ENCODE measurements at regions not wholly inside any gene's neighbourhood (a gene's known extent, or its start where the extent isn't known, plus 50 kb on each side); places are given as distances from the start of the nearest gene placed in this dataset.

- ATAC-seq (no peak), DNase-seq (no peak)
- intact Hi-C loops (cut with DNase I, micrococcal nuclease): no loop called here
Observed at GRCh38 chr6:71171497-71172070, 117.0 kb upstream of the OGFRL1 start.

- intact Hi-C loops (cut with DNase I, micrococcal nuclease): no loop called here
- DNase-seq: no peak
- no peak for ATAC-seq
Observed at GRCh38 chr6:71179249-71179885, 109.2 kb upstream of the OGFRL1 start.

GRCh38 chr6:71181565-71181964, 107.0 kb upstream of the OGFRL1 start:
- ATAC-seq (no peak), DNase-seq (no peak)
- intact Hi-C loops (cut with DNase I, micrococcal nuclease): loop anchor here in 1 of 2 donors (10.0 kb wide), 1 partner anchor 163 kb away; no protein-coding TSS in a partner anchor

- no peak for ATAC-seq
- intact Hi-C loops (cut with DNase I, micrococcal nuclease): loop anchor here in 1 of 2 donors (10.0 kb wide), 1 partner anchor 158 kb away; no protein-coding TSS in a partner anchor
- DNase-seq: no peak
Observed at GRCh38 chr6:71187141-71187540, 101.5 kb upstream of the OGFRL1 start.

GRCh38 chr6:71190809-71191208, 97.8 kb upstream of the OGFRL1 start:
- ATAC-seq (no peak), DNase-seq (no peak)
- intact Hi-C loops (cut with DNase I, micrococcal nuclease): no loop called here

- ATAC-seq: no peak
- no peak for DNase-seq
- intact Hi-C loops (cut with DNase I, micrococcal nuclease): no loop called here
Observed at GRCh38 chr6:71194724-71195123, 93.9 kb upstream of the OGFRL1 start.

GRCh38 chr6:71197267-71197666, 91.3 kb upstream of the OGFRL1 start:
- intact Hi-C loops (cut with DNase I, micrococcal nuclease): no loop called here
- DNase-seq (no peak), ATAC-seq (no peak)

GRCh38 chr6:71197780-71198179, 90.8 kb upstream of the OGFRL1 start:
- no peak for DNase-seq
- intact Hi-C loops (cut with DNase I, micrococcal nuclease): no loop called here
- ATAC-seq: no peak

- no peak for ATAC-seq
- no peak for DNase-seq
- intact Hi-C loops (cut with DNase I, micrococcal nuclease): no loop called here
Observed at GRCh38 chr6:71198908-71199307, 89.7 kb upstream of the OGFRL1 start.

- DNase-seq (no peak), ATAC-seq (no peak)
- intact Hi-C loops (cut with DNase I, micrococcal nuclease): no loop called here
Observed at GRCh38 chr6:71199736-71200135, 88.9 kb upstream of the OGFRL1 start.

GRCh38 chr6:71203206-71203605, 85.4 kb upstream of the OGFRL1 start:
- intact Hi-C loops (cut with DNase I, micrococcal nuclease): no loop called here
- no peak for DNase-seq
- no peak for ATAC-seq

- ATAC-seq (no peak), DNase-seq (no peak)
- intact Hi-C loops (cut with DNase I, micrococcal nuclease): no loop called here
Observed at GRCh38 chr6:71204741-71205140, 83.9 kb upstream of the OGFRL1 start.

- DNase-seq (no peak), ATAC-seq (no peak)
- intact Hi-C loops (cut with DNase I, micrococcal nuclease): no loop called here
Observed at GRCh38 chr6:71205336-71205956, 83.2 kb upstream of the OGFRL1 start.

GRCh38 chr6:71206089-71206488, 82.5 kb upstream of the OGFRL1 start:
- intact Hi-C loops (cut with DNase I, micrococcal nuclease): no loop called here
- no peak for ATAC-seq
- no peak for DNase-seq

GRCh38 chr6:71209206-71209605, 79.4 kb upstream of the OGFRL1 start:
- intact Hi-C loops (cut with DNase I, micrococcal nuclease): no loop called here
- no peak for DNase-seq
- ATAC-seq: no peak

GRCh38 chr6:71209626-71210025, 79.0 kb upstream of the OGFRL1 start:
- DNase-seq (no peak), ATAC-seq (no peak)
- intact Hi-C loops (cut with DNase I, micrococcal nuclease): no loop called here

- ATAC-seq (no peak), DNase-seq (no peak)
- intact Hi-C loops (cut with DNase I, micrococcal nuclease): no loop called here
Observed at GRCh38 chr6:71211799-71212198, 76.8 kb upstream of the OGFRL1 start.

GRCh38 chr6:71220466-71220865, 68.1 kb upstream of the OGFRL1 start:
- intact Hi-C loops (cut with DNase I, micrococcal nuclease): no loop called here
- ATAC-seq (no peak), DNase-seq (no peak)

GRCh38 chr6:71222671-71223070, 65.9 kb upstream of the OGFRL1 start:
- no peak for DNase-seq

GRCh38 chr6:71224011-71224410, 64.6 kb upstream of the OGFRL1 start:
- intact Hi-C loops (cut with DNase I, micrococcal nuclease): no loop called here
- DNase-seq (no peak), ATAC-seq (no peak)

More at GRCh38 chr6:71222671-71223070, 65.9 kb upstream of the OGFRL1 start:
- intact Hi-C loops (cut with DNase I, micrococcal nuclease): no loop called here
- ATAC-seq: no peak

- DNase-seq: no peak
- no peak for ATAC-seq
- intact Hi-C loops (cut with DNase I, micrococcal nuclease): no loop called here
Observed at GRCh38 chr6:71226151-71226550, 62.5 kb upstream of the OGFRL1 start.

Data from left colon (tissue), 2 donors.